Sciatic nerve (tissue), 2 donors: ENCODE measurements at regions not wholly inside any gene's neighbourhood (a gene's known extent, or its start where the extent isn't known, plus 50 kb on each side); places are given as distances from the start of the nearest gene placed in this dataset.
"Not testable (repeated sequence)": the region's sequence is repeated elsewhere in the genome, so short reads cannot be mapped to it uniquely, and the experiment has no call there.

Experiments
- ATAC-seq: fragments of 200-7000 bp; cut with Tn5 transposase; one replicate; pipeline ENCODE4 v1.9.1; 2020; ENCODE audit warnings: mild to moderate bottlenecking, moderate library complexity
- DNase-seq: peaks from one replicate; pipeline ENCODE4 v3.0.0-alpha.2; 2020; ENCODE audit warnings: low spot score
- intact Hi-C: fragments of 100-400 bp; cut with DNase I; formaldehyde crosslinking; loops from one replicate; pipeline ENCODE4 v1.14.2; 2022
- donor health status: DM: no; HTN: no; CAD: no.
- donor health status: DM: no; HTN: no; CAD: no.

DNA sequence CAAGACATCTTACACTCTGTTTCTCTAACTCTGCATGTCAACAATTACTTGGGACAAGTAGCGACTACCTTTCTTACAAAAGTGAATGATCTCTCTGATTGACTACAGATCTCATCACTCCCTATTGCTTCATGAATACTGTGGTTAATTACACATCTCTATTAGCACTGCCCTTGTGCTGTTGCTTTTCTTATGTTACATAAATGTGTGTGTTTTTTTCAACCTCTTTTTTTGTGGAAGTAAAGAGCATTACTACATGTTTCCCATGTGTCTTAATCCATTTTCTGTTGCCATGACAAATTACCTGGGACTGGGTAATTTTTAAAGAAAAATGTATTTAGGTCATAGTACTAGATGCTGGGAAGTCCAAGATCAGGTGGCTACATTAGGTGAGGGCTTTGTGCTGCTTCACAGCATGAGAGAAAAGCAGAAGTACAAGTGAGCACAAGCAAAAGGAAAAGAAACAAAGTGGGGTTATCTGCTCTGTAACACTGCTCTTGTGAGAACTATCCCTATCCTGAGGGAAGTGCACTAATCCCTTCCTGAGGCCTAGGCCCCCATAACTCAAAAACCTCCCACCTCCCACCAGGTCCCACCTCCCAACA, 298.2 kb upstream of the SATB1 start:
- intact Hi-C loops, result no loop called here

DNA sequence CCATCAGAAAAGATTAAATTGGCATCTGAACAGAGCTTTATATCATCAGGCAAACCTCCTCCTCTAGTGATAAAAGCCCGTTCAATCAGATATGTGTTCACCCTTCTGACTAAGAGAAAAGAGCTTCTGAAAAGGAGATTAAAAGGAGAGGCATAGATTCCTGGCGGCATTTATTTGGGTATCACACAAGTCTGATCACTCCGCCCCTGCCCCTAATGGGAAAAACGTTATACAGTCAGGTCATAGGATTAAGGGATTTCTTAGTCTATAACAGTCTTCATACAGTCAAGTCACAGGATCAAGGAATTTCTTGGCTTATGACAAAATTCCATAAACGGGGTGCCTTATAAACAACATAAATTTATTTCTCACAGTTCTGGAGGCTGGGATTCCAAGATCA, 295.4 kb upstream of the SATB1 start:
- no peak for DNase-seq
- intact Hi-C loops, result no loop called here
- ATAC-seq, result no peak

More for the DNA sequence above, 298.2 kb upstream of the SATB1 start:
- no peak for DNase-seq
- ATAC-seq, result no peak

DNA sequence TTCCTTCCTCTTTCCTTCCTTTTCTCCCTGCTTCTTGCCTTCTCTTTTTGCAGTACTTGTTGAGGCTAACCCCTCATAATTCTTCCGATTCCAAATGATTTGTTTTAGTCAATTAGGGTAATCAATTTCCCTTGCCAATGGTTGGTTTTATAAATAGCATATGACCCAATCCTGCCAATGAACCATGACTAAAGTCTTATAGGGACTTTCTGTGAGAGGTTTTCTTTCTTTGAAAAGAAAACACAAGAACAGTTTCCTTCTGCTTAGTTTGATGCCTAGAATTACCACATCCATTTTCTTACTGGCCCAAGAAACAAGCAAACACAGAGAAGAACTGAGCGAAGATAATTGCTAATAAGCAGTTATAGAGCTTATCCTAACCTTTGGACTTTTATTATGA, 292.5 kb upstream of the SATB1 start:
- intact Hi-C loops, result no loop called here
- DNase-seq (no peak), ATAC-seq (no peak)

DNA sequence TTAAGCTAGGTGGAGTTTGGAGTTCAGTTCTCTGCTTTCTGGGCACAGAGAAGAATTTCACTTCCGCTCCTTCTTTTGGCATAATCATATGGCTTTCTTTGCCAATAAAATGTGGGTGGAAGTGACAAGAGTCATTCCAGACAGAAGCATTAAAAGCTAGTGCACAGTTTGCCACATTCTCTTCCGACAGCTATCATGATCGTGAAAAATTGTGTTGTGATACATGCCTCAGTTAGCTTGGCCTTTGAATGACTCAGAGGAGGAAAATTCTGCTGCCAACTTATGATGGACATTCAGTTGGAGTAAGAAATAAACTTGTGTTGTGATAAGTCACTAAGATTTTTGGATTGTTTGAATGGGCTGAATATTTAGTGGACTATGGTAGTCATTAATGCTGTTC, 291.7 kb upstream of the SATB1 start:
- DNase-seq, result no peak
- ATAC-seq, result no peak
- intact Hi-C loops, result no loop called here

DNA sequence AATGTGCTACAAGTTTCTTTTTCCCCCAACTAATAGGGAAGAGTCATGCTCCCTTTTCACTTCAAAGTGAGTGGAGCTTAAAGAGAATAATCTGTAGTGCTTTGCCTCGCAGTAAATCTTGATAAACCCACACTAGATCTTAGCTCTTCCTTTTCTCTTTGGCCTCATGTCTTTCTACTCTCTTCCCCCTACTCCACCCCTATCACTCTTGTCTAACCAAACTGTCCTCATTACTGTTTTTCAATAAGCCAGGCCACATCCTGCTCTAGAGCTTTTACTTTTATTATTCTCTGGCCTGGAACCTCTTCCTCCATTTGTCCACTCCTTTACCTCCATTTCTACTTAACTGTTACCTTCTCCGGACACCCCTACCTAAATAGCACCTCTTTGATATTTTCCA, 291.0 kb upstream of the SATB1 start:
- intact Hi-C loops, result no loop called here

GRCh38 chr3:18715208-18715607, 290.1 kb upstream of the SATB1 start:
- ATAC-seq (no peak), DNase-seq (no peak)
- intact Hi-C loops, result no loop called here

More for the DNA sequence above, 291.0 kb upstream of the SATB1 start:
- ATAC-seq (no peak), DNase-seq (no peak)

DNA sequence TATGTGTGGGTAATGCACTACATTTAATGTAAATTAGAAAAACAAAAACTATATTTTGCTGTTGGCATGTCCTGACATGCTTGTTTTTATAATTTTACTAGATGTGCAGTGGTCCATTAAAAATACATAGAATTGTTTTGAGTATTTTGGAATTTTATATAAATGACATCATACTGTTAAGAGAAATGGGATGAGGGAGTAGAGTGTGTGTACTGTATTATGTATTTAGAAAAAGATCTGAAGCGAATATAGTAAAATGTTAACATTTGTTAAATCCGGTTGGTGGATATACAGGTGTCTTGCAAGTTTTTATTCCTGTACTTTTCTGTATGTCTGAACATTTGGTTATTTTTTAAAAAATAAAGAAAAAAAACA, 288.4 kb upstream of the SATB1 start:
- intact Hi-C loops, result no loop called here
- DNase-seq (no peak), ATAC-seq (no peak)

- ATAC-seq (no peak), DNase-seq (no peak)
- intact Hi-C loops, result no loop called here
Measured at GRCh38 chr3:18712713-18713576, 287.8 kb upstream of the SATB1 start.

- intact Hi-C loops, result no loop called here
- DNase-seq (no peak), ATAC-seq (no peak)
Measured at GRCh38 chr3:18704326-18704725, 279.2 kb upstream of the SATB1 start.

- ATAC-seq, result no peak
- DNase-seq, result no peak
- intact Hi-C loops, result no loop called here
Measured at GRCh38 chr3:18703798-18704197, 278.7 kb upstream of the SATB1 start.

DNA sequence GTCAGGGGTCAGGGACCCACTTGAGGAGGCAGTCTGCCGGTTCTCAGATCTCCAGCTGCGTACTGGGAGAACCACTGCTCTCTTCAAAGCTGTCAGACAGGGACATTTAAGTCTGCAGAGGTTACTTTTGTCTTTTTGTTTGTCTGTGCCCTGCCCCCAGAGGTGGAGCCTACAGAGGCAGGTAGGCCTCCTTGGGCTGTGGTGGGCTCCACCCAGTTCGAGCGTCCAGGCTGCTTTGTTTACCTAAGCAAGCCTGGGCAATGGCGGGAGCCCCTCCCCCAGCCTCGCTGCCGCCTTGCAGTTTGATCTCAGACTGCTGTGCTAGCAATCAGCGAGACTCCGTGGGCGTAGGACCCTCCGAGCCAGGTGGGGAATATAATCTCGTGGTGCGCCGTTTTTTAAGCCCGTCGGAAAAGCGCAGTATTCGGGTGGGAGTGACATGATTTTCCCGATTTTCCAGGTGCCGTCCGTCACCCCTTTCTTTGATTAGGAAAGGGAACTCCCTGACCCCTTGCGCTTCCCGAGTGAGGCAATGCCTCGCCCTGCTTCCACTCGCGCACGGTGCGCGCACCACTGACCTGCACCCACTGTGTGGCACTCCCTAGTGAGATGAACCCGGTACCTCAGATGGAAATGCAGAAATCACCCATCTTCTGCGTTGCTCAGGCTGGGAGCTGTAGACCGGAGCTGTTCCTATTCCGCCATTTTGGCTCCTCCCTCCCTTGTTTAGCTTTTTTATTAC, 268.6 kb upstream of the SATB1 start:
- DNase-seq, intact Hi-C loops, ATAC-seq: not testable (repeated sequence)

DNA sequence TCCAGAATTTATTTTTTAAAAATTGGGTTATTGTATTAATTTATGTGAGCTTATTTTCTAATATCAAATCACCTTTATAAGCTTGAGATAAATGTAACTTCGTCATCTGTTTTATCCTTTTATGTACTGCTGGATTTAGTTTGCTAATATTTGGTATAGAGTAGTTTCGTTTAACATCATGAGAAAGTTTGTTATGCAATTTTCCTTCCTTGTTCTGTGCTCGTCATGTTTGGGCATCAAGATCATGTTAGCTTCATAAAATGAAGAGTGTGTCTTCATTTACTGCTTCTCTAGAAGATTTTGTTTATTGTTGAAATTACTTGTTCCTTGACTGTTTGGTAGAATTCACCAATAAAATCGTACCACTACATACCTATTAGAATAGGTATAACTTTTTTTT, 262.1 kb upstream of the SATB1 start:
- DNase-seq (no peak), ATAC-seq (no peak)
- intact Hi-C loops, result no loop called here

GRCh38 chr3:18683900-18684299, 258.8 kb upstream of the SATB1 start:
- no peak for ATAC-seq
- intact Hi-C loops, result no loop called here
- DNase-seq, result no peak

DNA sequence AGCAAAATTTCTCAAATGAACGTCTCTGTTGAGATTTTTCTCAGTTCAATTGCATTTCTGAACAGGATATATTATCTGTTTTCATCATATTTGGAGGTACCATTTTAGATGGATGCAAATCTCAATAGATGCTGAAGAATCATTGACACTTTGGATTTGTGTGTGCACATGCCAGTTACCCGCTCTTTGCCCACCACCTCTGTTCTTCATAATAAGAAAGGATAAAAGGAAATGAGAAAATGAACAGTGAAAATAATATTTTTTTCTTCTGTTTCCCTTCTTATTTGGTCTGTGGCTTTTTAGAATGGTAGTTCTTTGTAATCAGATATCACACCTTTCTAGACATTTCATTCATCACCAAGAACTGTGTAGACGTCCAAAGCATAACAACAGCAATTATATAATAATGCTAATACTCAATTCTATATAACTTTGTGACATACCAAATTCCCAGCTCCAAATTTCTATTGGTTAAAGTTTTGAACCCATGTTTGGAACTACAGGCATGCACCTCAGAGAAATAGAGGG, 256.7 kb upstream of the SATB1 start:
- intact Hi-C loops, result no loop called here
- no peak for DNase-seq
- ATAC-seq, result no peak

DNA sequence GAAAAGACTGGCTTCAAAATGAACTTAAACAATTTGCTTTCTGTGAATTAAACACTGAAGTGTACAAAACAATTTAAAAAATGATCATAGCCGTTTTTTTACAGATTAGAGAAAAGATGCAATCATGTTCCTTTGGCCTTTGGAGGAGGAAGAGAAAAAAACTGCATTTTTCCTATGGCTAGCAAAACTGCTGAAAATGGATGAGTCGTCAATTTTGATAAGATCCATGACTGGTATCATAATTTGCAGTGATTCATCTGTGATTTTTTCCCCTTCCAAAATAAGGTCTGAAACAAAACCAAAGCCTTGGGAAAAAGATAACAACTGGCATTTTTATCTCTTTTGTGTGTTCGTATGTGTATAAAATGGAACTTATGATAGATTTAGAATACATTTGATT, 255.6 kb upstream of the SATB1 start:
- intact Hi-C loops, result no loop called here
- ATAC-seq (no peak), DNase-seq (no peak)

- intact Hi-C loops, result no loop called here
- DNase-seq (no peak), ATAC-seq (no peak)
Measured at GRCh38 chr3:18679238-18679637, 254.1 kb upstream of the SATB1 start.

DNA sequence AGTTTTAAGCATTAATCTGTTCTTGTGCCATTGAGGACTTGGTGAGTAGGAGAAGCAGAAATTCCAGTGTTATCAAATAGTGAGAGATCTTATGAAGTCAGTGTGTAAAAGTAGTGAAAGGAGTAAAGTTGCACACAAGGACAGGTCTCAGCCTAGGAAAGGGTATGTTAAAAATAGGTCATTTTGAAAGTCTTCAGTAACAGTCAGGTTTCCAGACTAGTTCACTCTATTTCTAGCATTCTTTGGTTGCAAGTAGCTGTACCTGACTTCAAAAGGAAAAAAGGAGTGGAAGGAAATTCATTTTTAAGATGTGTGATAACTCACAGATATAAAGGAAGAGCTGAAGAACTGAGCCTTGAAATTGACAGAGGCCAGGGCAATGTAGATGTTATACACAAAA, 250.1 kb upstream of the SATB1 start:
- intact Hi-C loops, result no loop called here
- DNase-seq, result no peak
- ATAC-seq, result no peak

GRCh38 chr3:18672561-18672960, 247.4 kb upstream of the SATB1 start:
- intact Hi-C loops, result no loop called here
- no peak for DNase-seq
- ATAC-seq, result no peak

GRCh38 chr3:18670759-18671158, 245.6 kb upstream of the SATB1 start:
- intact Hi-C loops, result no loop called here
- no peak for ATAC-seq
- DNase-seq, result no peak

DNA sequence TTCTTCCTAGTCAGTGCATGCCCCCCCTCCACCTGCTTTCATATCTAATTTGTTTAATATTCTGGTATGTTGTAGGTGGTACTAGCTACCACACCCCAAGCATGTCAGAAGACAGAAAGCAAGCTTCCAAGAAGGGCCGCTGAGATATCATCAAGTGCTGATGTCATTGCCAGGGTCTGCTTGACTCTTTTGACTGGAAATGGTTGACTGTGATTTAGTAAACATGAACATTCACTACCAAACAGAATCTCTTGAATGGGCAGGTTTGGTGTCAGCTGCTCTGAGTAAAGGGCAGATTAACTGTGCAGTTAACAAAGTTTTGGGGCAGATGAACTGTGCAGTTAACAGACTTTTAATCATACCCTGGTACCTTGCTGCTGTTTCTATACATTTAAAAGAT, 244.2 kb upstream of the SATB1 start:
- ATAC-seq (no peak), DNase-seq (no peak)
- intact Hi-C loops, result no loop called here
